ENCODE measurements at regions not wholly inside any gene's neighbourhood (a gene's known extent, or its start where the extent isn't known, plus 50 kb on each side); places are given as distances from the start of the nearest gene placed in this dataset. TPM values are rescaled to one million over a fixed set of nuclear protein-coding genes. Genes with fewer than 3 reads are reported as not detected.
A peak's percentile ranks its signal among the peaks of the same experiment; 100 is the strongest.

DNA sequence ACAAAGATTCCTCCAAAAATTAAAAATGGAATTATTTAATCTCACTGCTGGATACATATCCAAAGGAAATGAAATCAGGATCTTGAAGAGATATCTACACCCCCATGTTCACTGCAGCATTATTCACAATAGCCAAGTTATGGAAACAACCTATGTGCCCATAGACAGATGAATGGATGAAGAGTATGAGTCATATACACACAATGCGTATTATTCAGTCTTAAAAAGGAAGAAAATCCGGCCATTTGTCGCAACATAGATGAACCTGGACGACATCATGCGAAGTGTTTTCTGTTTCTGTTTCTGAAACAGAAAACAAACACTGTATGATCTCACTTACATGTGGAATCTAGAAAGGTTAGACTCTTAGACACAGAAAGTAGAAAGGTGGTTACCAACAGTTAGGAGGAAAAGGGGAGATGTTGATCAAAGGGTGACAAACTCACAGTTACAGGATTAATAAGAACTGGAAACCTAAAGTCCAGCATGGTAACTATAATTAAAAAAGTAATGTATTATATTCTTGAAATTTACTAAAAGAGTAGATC, 87.8 kb upstream of the ERBB4 start:
- peak; percentile 49 for DNase-seq (ENCODE audit: low read depth)

GRCh38 chr2:212619954-212620353, 81.4 kb upstream of the ERBB4 start:
- peak; percentile 60 for DNase-seq (ENCODE audit: low read depth)

DNA sequence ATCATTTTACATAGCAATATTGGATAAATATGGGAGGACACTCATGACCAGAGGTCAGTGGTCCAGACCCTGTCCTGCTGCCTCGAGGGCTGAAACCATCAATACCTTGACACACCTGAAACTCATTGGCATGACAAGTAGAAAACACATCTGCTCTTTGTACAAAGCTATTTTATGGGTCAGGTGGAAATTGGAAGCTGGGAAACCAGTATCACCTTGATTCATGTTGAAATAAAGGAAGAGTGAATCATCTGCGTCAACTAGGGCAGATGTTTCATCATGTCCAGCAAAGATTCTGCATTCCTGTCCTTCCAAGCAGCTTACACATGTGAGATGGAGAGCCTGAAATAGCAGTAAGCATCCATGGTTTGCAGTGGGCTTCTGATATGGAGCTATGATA, 80.0 kb upstream of the ERBB4 start:
- peak; percentile 68 for DNase-seq (ENCODE audit: low read depth)

- DNase-seq (ENCODE audit: low read depth), result no peak
These were observed 72.3 kb upstream of the ERBB4 start for GRCh38 chr2:212610872-212611425.

GRCh38 chr2:212609479-212609878, 70.9 kb upstream of the ERBB4 start:
- no peak for DNase-seq (ENCODE audit: low read depth)

- no peak for DNase-seq (ENCODE audit: low read depth)
These were observed 68.5 kb upstream of the ERBB4 start for GRCh38 chr2:212607080-212607479.

DNA sequence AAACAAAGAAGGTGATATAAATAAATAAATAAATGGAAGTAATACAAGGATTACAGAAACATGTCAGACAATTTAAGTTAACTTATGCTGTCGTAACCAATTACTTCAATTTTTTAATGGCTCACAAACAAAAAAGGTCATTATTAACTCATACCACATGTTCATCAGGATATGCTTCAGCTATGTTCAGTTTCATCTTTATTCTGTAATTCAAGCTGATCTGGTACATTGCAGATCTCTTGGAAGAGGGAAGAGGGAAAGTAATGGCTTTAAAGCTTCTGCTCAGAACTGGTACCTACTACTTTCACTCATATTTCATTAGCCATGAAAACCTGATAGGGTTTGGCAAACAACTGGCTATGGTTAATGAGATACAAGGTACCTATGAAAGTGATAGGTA, 67.6 kb upstream of the ERBB4 start:
- no peak for DNase-seq (ENCODE audit: low read depth)

DNA sequence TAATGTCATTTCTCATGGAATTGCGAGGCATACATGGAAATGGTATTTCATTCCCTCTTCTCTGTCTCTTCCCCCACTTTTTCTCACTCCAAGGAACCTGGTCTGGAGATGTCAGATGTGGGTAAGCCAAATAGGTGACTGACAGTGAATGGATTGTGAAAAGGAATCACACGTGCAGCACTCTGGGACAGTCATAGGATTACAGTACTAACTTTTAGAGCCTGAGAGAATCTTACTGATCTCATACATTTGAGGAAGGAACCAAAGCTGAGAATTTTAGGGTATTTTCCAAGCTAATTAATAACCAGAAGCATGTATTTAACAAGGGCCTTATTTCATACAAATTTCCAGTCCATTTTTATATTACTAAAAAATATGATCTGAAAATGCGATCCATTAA, 58.1 kb upstream of the ERBB4 start:
- DNase-seq (ENCODE audit: low read depth), result no peak

DNA sequence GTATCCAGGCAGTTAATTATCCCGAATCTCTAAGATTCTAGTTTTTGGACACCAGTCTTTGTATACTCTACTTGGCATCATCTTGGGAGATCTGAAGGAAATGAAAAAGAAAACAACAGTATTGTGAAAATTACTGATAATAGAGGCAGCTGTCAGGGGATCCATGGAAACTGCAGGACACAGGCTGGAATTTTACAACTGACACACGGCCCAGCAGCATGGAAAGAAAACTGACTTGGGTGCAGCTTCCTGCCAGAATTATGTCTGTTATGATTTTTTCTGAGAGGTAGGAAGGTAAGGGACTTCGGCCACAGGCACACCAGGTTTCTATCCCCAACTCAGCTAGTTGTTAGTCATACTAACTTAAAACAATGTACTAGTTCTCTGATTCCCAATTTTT, 57.7 kb upstream of the ERBB4 start:
- no peak for DNase-seq (ENCODE audit: low read depth)

DNA sequence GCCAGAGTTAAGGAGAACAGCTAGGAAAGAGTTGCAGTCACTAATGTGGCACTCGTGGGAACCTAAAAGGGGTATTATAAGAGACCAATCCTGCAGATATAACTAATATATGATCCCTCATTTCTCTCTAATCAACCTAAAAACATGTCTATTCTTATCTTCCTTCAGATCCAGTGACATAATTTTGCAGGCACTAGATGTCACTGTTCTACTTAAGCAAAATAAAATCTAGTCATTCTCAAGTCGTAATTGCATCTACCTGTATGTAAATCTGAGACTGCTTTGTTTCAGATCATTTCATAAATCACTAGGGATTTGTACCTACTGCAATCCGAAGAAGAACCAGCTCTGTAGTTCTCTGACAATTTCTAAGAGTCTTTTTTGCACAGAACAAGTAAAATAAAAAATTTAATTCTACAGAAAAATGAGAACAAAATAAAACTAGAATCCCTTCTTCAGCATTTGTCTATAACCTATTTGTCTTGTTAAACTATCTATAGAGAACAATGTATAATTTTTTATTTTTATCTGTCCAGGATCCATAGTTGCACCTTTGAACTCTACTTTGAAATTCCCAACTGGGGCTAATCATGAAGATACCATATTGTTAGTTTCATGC, 56.5 kb upstream of the ERBB4 start:
- DNase-seq (ENCODE audit: low read depth), result peak; percentile 53

- DNase-seq (ENCODE audit: low read depth), result no peak
These were observed 54.1 kb upstream of the ERBB4 start for GRCh38 chr2:212592695-212593094.

Small RNA genes lying in the stretch of these regions (small RNA-seq; reads per million reads assigned to genes)
- not detected for gene MIR4776-1

All from HT1080 (cell line).